ENCODE measurements at regions not wholly inside any gene's neighbourhood (a gene's known extent, or its start where the extent isn't known, plus 50 kb on each side); places are given as distances from the start of the nearest gene placed in this dataset.

- TF ChIP-seq CTCF (IDR thresholded peaks at IDR 0.05) (no peak), POLR2A (IDR thresholded peaks at IDR 0.05) (no peak)
These were observed 498.6 kb downstream of the EBF1 start for GRCh38 chr5:158601118-158601517.
